ENCODE measurements at regions not wholly inside any gene's neighbourhood (a gene's known extent, or its start where the extent isn't known, plus 50 kb on each side); places are given as distances from the start of the nearest gene placed in this dataset.
"Not testable (repeated sequence)": the region's sequence is repeated elsewhere in the genome, so short reads cannot be mapped to it uniquely, and the experiment has no call there.

- DNase-seq = no peak
Measured at GRCh38 chr3:59249004-59249403, 199.2 kb upstream of the CFAP20DC start.

GRCh38 chr3:59247402-59247841 lies 197.6 kb upstream of the CFAP20DC start:
- DNase-seq = no peak

- no peak for DNase-seq
Measured at GRCh38 chr3:59246719-59247401, 197.0 kb upstream of the CFAP20DC start.

- no peak for DNase-seq
Measured at GRCh38 chr3:59245859-59246501, 196.2 kb upstream of the CFAP20DC start.

- DNase-seq = no peak
Measured at GRCh38 chr3:59245300-59245858, 195.6 kb upstream of the CFAP20DC start.

GRCh38 chr3:59244343-59244742 lies 194.5 kb upstream of the CFAP20DC start:
- DNase-seq = no peak

- no peak for DNase-seq
Measured at GRCh38 chr3:59243476-59243875, 193.7 kb upstream of the CFAP20DC start.

GRCh38 chr3:59240666-59241255 lies 190.9 kb upstream of the CFAP20DC start:
- no peak for DNase-seq

- DNase-seq = no peak
Measured at GRCh38 chr3:59237121-59237520, 187.3 kb upstream of the CFAP20DC start.

GRCh38 chr3:59235634-59236012 lies 185.8 kb upstream of the CFAP20DC start:
- DNase-seq = no peak

- no peak for DNase-seq
Measured at GRCh38 chr3:59234884-59235633, 185.2 kb upstream of the CFAP20DC start.

GRCh38 chr3:59230379-59230778 lies 180.6 kb upstream of the CFAP20DC start:
- DNase-seq = not testable (repeated sequence)

GRCh38 chr3:59213860-59214259 lies 164.0 kb upstream of the CFAP20DC start:
- no peak for DNase-seq

- DNase-seq = peak; percentile 26
Measured at GRCh38 chr3:59212128-59212779, 162.4 kb upstream of the CFAP20DC start.

GRCh38 chr3:59210260-59210659 lies 160.4 kb upstream of the CFAP20DC start:
- no peak for DNase-seq

GRCh38 chr3:59192473-59192872 lies 142.6 kb upstream of the CFAP20DC start:
- DNase-seq = no peak

GRCh38 chr3:59191651-59192050 lies 141.8 kb upstream of the CFAP20DC start:
- no peak for DNase-seq

- no peak for DNase-seq
Measured at GRCh38 chr3:59189939-59190338, 140.1 kb upstream of the CFAP20DC start.

- no peak for DNase-seq
Measured at GRCh38 chr3:59189526-59189925, 139.7 kb upstream of the CFAP20DC start.

- no peak for DNase-seq
Measured at GRCh38 chr3:59186725-59187124, 136.9 kb upstream of the CFAP20DC start.

- no peak for DNase-seq
Measured at GRCh38 chr3:59185591-59186369, 136.0 kb upstream of the CFAP20DC start.

GRCh38 chr3:59180006-59180405 lies 130.2 kb upstream of the CFAP20DC start:
- DNase-seq = no peak
